ENCODE measurements at regions not wholly inside any gene's neighbourhood (a gene's known extent, or its start where the extent isn't known, plus 50 kb on each side); places are given as distances from the start of the nearest gene placed in this dataset.

- FAIRE-seq (no peak), DNase-seq (ENCODE audit: extremely low read depth in 1 of 4, low spot score in 3 of 4) (no peak), ATAC-seq (no peak; the same call in 1 of the 3 replicates)
- no peaks in the 10 kb centered on the region for H3K9me3 ChIP-seq (replicated peaks; ENCODE audit: control insufficient read depth, insufficient read depth, low read depth, low read length)
- ChIA-PET POLR2A (interaction anchor here (0.7 kb wide), 1 partner anchor 11 kb away, joined by 4 read pairs; no protein-coding TSS in a partner anchor), CTCF (ENCODE audit: low intra/inter-chr PET ratio) (no interaction called here)
- no peaks in the 10 kb centered on the region for H3K36me3 ChIP-seq (ENCODE audit: control insufficient read depth, insufficient read depth, low read length)
- WGBS (ENCODE audit: insufficient coverage, low coverage, missing lambda C conversion rate): 15% methylated on average over 4 of the region's 4 CpGs
- peak overlapping the region; percentile 30; the same call in 1 of the 2 replicates for H2AFZ ChIP-seq (ENCODE audit: low read depth, low read length)
- H3K27ac ChIP-seq (ENCODE audit: extremely low read depth, low read depth, low read length): no peak overlapping the region
- no TSS peak for BruUV-seq (replicated peaks)
- H3K4me3 ChIP-seq: no peak overlapping the region
- no peak for TF ChIP-seq CEBPG (CRISPR knock-in tag; IDR thresholded peaks at IDR 0.05)
- TF ChIP-seq CEBPG (tag; conservative IDR thresholded peaks at IDR 0.05 in 1 of 2, IDR thresholded peaks at IDR 0.05 in 1 of 2): peak in 1 of 2 experiments; percentile 36; a peak in 1 of 4 replicates
- peak; percentile 86 for TF ChIP-seq CEBPB (tag; IDR thresholded peaks at IDR 0.05)
- TF ChIP-seq, protein P1, sequence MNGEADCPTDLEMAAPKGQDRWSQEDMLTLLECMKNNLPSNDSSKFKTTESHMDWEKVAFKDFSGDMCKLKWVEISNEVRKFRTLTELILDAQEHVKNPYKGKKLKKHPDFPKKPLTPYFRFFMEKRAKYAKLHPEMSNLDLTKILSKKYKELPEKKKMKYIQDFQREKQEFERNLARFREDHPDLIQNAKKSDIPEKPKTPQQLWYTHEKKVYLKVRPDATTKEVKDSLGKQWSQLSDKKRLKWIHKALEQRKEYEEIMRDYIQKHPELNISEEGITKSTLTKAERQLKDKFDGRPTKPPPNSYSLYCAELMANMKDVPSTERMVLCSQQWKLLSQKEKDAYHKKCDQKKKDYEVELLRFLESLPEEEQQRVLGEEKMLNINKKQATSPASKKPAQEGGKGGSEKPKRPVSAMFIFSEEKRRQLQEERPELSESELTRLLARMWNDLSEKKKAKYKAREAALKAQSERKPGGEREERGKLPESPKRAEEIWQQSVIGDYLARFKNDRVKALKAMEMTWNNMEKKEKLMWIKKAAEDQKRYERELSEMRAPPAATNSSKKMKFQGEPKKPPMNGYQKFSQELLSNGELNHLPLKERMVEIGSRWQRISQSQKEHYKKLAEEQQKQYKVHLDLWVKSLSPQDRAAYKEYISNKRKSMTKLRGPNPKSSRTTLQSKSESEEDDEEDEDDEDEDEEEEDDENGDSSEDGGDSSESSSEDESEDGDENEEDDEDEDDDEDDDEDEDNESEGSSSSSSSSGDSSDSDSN (IDR thresholded peaks at IDR 0.05; ENCODE audit: borderline replicate concordance in 1 of 2, low read depth in 2 of 2, low read length in 2 of 2): no peak
- H3K4me1 ChIP-seq (replicated peaks in 1 of 2; ENCODE audit: control insufficient read depth in 2 of 2, insufficient read depth in 2 of 2, low read length in 2 of 2): no peaks in the 10 kb centered on the region
- no peaks in the 10 kb centered on the region for H3K79me2 ChIP-seq (ENCODE audit: control insufficient read depth, insufficient read depth, low read length)
- no peaks in the 10 kb centered on the region for H3K27me3 ChIP-seq (ENCODE audit: control insufficient read depth in 2 of 2, insufficient read depth in 2 of 2, low read length in 2 of 2)
- H3K9ac ChIP-seq (ENCODE audit: insufficient read depth in 1 of 2, low read depth in 2 of 2, low read length in 2 of 2): no peak overlapping the region
- H3K4me2 ChIP-seq (ENCODE audit: insufficient read depth, low read length): no peak overlapping the region
- no peaks in the 10 kb centered on the region for H3K9me1 ChIP-seq (ENCODE audit: control insufficient read depth, insufficient read depth, low read length)
- intact Hi-C loops (cut with micrococcal nuclease) (no loop called here), in situ Hi-C loops (cut with MboI) (no loop called here)
- no peaks in the 10 kb centered on the region for H4K20me1 ChIP-seq (replicated peaks; ENCODE audit: control insufficient read depth, insufficient read depth, low read length)
These were observed 135.0 kb upstream of the ZNF804A start for GRCh38 chr2:184463102-184463865.
